Liver (tissue), 7 donors: ENCODE measurements at regions not wholly inside any gene's neighbourhood (a gene's known extent, or its start where the extent isn't known, plus 50 kb on each side); places are given as distances from the start of the nearest gene placed in this dataset.

Source experiments
- DNase-seq: peaks from one replicate; pipeline ENCODE4 v3.0.0-alpha.2; 2017; ENCODE audit warnings: low spot score
- H3K27ac ChIP-seq, 2 donors: one replicate each; pipeline ENCODE4 v1.7.0; 2013; ENCODE audit warnings: inconsistent platforms in 2 of 2, low read length in 2 of 2, control low read depth in 1 of 2, low read depth in 1 of 2, mild to moderate bottlenecking in 1 of 2
- H3K27me3 ChIP-seq, 4 donors: one replicate each; pipeline versions ENCODE4 v1.6.1 to v1.7.0; 2013; ENCODE audit warnings: low read length in 3 of 4, inconsistent platforms in 1 of 4, mild to moderate bottlenecking in 1 of 4, moderate library complexity in 1 of 4; ENCODE audit not compliant: control insufficient read depth in 4 of 4, insufficient read depth in 4 of 4
- H3K36me3 ChIP-seq, 4 donors: one replicate each; pipeline versions ENCODE4 v1.6.1 to v1.7.0; 2013; ENCODE audit warnings: low read length in 3 of 4, mild to moderate bottlenecking in 3 of 4, low read depth in 1 of 4, moderate library complexity in 1 of 4; ENCODE audit not compliant: control insufficient read depth in 4 of 4, insufficient read depth in 3 of 4
- H3K4me1 ChIP-seq, 4 donors: one replicate each; pipeline versions ENCODE4 v1.6.1 to v1.7.0; 2013; ENCODE audit warnings: low read length in 3 of 4, mild to moderate bottlenecking in 3 of 4, moderate library complexity in 1 of 4; ENCODE audit not compliant: control insufficient read depth in 4 of 4, insufficient read depth in 4 of 4
- H3K4me3 ChIP-seq, 3 donors: one replicate each; pipeline versions ENCODE4 v1.6.1 to v1.7.0; 2013; ENCODE audit warnings: low read length in 3 of 3, control low read depth in 1 of 3, low read depth in 1 of 3, mild to moderate bottlenecking in 1 of 3
- H3K9ac ChIP-seq, 2 donors: one replicate each; pipeline ENCODE4 v1.7.0; 2013; ENCODE audit warnings: low read length in 2 of 2, mild to moderate bottlenecking in 2 of 2, moderate library complexity in 2 of 2, control low read depth in 1 of 2, low read depth in 1 of 2
- H3K9me3 ChIP-seq, 4 donors: one replicate each; pipeline versions ENCODE4 v1.6.1 to v1.7.0; 2013; ENCODE audit warnings: low read length in 3 of 4; ENCODE audit not compliant: control insufficient read depth in 4 of 4
- ATF3 ChIP-seq: IDR thresholded peaks from 2 replicates; pipeline ENCODE4 v1.6.1; 2016; ENCODE audit warnings: antibody characterized with exemption
- EGR1 ChIP-seq, 2 donors: IDR thresholded peaks; 2 replicates each; pipeline ENCODE4 v1.6.1; 2016 to 2018; ENCODE audit warnings: antibody characterized with exemption in 2 of 2, low read depth in 2 of 2
- FOXA1 ChIP-seq: IDR thresholded peaks from 2 replicates; pipeline ENCODE4 v1.6.1; 2016; ENCODE audit warnings: antibody characterized with exemption
- GABPA ChIP-seq, 2 donors: IDR thresholded peaks in 1 of 2; conservative IDR thresholded peaks in 1 of 2; 2 replicates each; pipeline ENCODE4 v1.6.1; 2016; ENCODE audit warnings: antibody characterized with exemption in 2 of 2, mild to moderate bottlenecking in 1 of 2, moderate library complexity in 1 of 2
- HNF4A ChIP-seq, 2 donors: conservative IDR thresholded peaks; 2 replicates each; pipeline ENCODE4 v1.6.1; 2016; ENCODE audit warnings: antibody characterized with exemption in 2 of 2, mild to moderate bottlenecking in 2 of 2
- HNF4G ChIP-seq: IDR thresholded peaks from 2 replicates; pipeline ENCODE4 v1.6.1; 2016; ENCODE audit warnings: antibody characterized with exemption
- NR2F2 ChIP-seq: IDR thresholded peaks from 2 replicates; pipeline ENCODE4 v1.6.1; 2016; ENCODE audit warnings: antibody characterized with exemption
- RAD21 ChIP-seq, 2 donors: IDR thresholded peaks; 2 replicates each; pipeline ENCODE4 v1.6.1; 2016; ENCODE audit warnings: antibody characterized with exemption in 2 of 2, mild to moderate bottlenecking in 2 of 2
- SP1 ChIP-seq: IDR thresholded peaks from 2 replicates; pipeline ENCODE4 v1.6.1; 2018; ENCODE audit warnings: antibody characterized with exemption, mild to moderate bottlenecking
- TAF1 ChIP-seq: conservative IDR thresholded peaks from 2 replicates; pipeline ENCODE4 v1.6.1; 2016; ENCODE audit warnings: antibody characterized with exemption, mild to moderate bottlenecking
- WGBS: extraction: QIAGEN DNeasy Blood & Tissue Kit; methylation state at CpG from one replicate; pipeline ENCODE4 v1.1.7; 2013; 5-methylcytosine and 5-hydroxymethylcytosine counted together
- TF ChIP-seq, protein P1 (sequence below): IDR thresholded peaks from 2 replicates; pipeline ENCODE4 v1.6.1; 2016; ENCODE audit warnings: antibody characterized with exemption
- TF ChIP-seq, protein P2 (sequence below): IDR thresholded peaks from 2 replicates; pipeline ENCODE4 v1.6.1; 2016; ENCODE audit warnings: antibody characterized with exemption
- donor health status: healthy.
- donor health status: healthy.
- donor health status: healthy.
- donor health status: healthy.

DNA sequence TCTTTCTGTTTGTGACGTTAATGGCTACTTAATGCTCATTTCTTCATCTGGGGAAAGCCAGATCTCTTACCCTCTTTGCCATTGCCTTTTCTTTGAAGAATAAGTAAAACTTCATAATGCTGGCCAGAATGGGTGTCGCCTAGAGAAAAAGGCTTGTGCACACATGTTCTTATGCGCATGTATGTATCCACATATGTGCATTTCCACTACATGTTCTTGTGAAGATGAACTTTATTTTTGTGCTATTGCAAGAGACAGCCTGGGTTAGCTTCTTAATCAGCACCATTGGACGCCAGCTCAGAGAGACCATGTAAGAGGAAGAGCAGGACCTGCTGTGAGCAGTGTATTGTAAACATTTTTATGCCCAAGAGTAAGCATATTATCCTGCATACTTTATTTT, 178.7 kb downstream of the SPRY1 start:
- Histone ChIP-seq H3K4me1 (no peaks in the 10 kb centered on the region), H3K9ac (no peak overlapping the region), H3K4me3 (no peak overlapping the region), H3K36me3 (no peaks in the 10 kb centered on the region), H3K27me3 (no peaks in the 10 kb centered on the region), H3K27ac (no peak overlapping the region), H3K9me3 (no peaks in the 10 kb centered on the region)
- WGBS: 95% methylated on average over 4 of the region's 4 CpGs
- no peak for DNase-seq
- TF ChIP-seq NR2F2 (no peak), SP1 (no peak), ATF3 (no peak), EGR1 (IDR thresholded peaks at IDR 0.05; ENCODE audit: low read depth in 2 of 2) (no peak), RAD21 (IDR thresholded peaks at IDR 0.05) (no peak), TAF1 (no peak), HNF4A (conservative IDR thresholded peaks at IDR 0.05) (no peak), FOXA1 (no peak), HNF4G (no peak)
- TF ChIP-seq, protein P1, sequence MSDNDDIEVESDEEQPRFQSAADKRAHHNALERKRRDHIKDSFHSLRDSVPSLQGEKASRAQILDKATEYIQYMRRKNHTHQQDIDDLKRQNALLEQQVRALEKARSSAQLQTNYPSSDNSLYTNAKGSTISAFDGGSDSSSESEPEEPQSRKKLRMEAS: no peak
- TF ChIP-seq, protein P2, sequence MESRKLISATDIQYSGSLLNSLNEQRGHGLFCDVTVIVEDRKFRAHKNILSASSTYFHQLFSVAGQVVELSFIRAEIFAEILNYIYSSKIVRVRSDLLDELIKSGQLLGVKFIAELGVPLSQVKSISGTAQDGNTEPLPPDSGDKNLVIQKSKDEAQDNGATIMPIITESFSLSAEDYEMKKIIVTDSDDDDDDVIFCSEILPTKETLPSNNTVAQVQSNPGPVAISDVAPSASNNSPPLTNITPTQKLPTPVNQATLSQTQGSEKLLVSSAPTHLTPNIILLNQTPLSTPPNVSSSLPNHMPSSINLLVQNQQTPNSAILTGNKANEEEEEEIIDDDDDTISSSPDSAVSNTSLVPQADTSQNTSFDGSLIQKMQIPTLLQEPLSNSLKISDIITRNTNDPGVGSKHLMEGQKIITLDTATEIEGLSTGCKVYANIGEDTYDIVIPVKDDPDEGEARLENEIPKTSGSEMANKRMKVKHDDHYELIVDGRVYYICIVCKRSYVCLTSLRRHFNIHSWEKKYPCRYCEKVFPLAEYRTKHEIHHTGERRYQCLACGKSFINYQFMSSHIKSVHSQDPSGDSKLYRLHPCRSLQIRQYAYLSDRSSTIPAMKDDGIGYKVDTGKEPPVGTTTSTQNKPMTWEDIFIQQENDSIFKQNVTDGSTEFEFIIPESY: no peak

- DNase-seq: no peak
- Histone ChIP-seq H3K27ac (no peak overlapping the region), H3K9ac (no peak overlapping the region), H3K36me3 (no peaks in the 10 kb centered on the region), H3K27me3 (no peaks in the 10 kb centered on the region), H3K4me3 (no peak overlapping the region), H3K4me1 (no peaks in the 10 kb centered on the region), H3K9me3 (peaks cover 0 to 4% (median 2%) of the 10 kb centered on the region in 4 donors)
- 79% methylated on average over 5 of the region's 5 CpGs for WGBS
- TF ChIP-seq RAD21 (IDR thresholded peaks at IDR 0.05): peak in 1 of 2 donors; percentile 6
- TF ChIP-seq HNF4G: no peak
- peak; percentile 3 to 7 for TF ChIP-seq HNF4A (conservative IDR thresholded peaks at IDR 0.05)
- TF ChIP-seq, protein P2: no peak
- no peak for TF ChIP-seq EGR1 (IDR thresholded peaks at IDR 0.05; ENCODE audit: low read depth in 2 of 2)
- no peak for TF ChIP-seq GABPA (IDR thresholded peaks at IDR 0.05 in 1 of 2, conservative IDR thresholded peaks at IDR 0.05 in 1 of 2)
- TF ChIP-seq, protein P1: no peak
Measured at GRCh38 chr4:123577225-123577906, 180.8 kb downstream of the SPRY1 start.
